Transverse colon (tissue), 4 donors: ENCODE measurements at regions not wholly inside any gene's neighbourhood (a gene's known extent, or its start where the extent isn't known, plus 50 kb on each side); places are given as distances from the start of the nearest gene placed in this dataset.

Experiments used
- DNase-seq: peaks from one replicate; pipeline ENCODE4 v3.0.0-alpha.2; 2019
- H3K27ac ChIP-seq, 4 donors: fragments of 200-600 bp; sonication (generic); 2 replicates each; pipeline ENCODE4 v1.5.1; 2016 to 2018; ENCODE audit warnings: inconsistent platforms in 4 of 4
- H3K27me3 ChIP-seq: fragments of 200-600 bp; sonication (generic); 2 replicates; pipeline ENCODE4 v1.5.1; 2017; ENCODE audit warnings: inconsistent platforms
- H3K36me3 ChIP-seq, 4 donors: fragments of 200-600 bp; sonication (generic); 2 replicates each; pipeline ENCODE4 v1.5.1; 2017 to 2019; ENCODE audit warnings: inconsistent platforms in 4 of 4
- H3K4me1 ChIP-seq, 4 donors: fragments of 200-600 bp; sonication (generic); 2 replicates each; pipeline ENCODE4 v1.5.1; 2017 to 2020; ENCODE audit warnings: inconsistent platforms in 4 of 4
- H3K4me3 ChIP-seq, 4 donors: fragments of 200-600 bp; sonication (generic); 1 replicate in 1 of 4; 2 replicates in 3 of 4; pipeline versions ENCODE4 v1.5.1 to v1.6.1; 2017 to 2019; ENCODE audit warnings: inconsistent platforms in 4 of 4
- H3K9me3 ChIP-seq, 2 donors: fragments of 200-600 bp; sonication (generic); 2 replicates each; pipeline ENCODE4 v1.5.1; 2017 to 2019; ENCODE audit warnings: inconsistent platforms in 2 of 2
- EP300 ChIP-seq: sonication (generic); formaldehyde crosslinking; IDR thresholded peaks from one replicate; pipeline ENCODE4 v1.6.1; 2017; ENCODE audit warnings: antibody characterized with exemption, low read depth
- POLR2A ChIP-seq: fragments of 450-650 bp; IDR thresholded peaks from one replicate; pipeline ENCODE4 v1.6.1; 2016; ENCODE audit warnings: antibody characterized with exemption, mild to moderate bottlenecking, moderate library complexity
- POLR2AphosphoS5 ChIP-seq, 3 donors: sonication (generic); formaldehyde crosslinking; IDR thresholded peaks; one replicate each; pipeline ENCODE4 v1.6.1; 2016; ENCODE audit warnings: antibody characterized with exemption in 3 of 3
- WGBS, 2 donors: methylation state at CpG; one replicate each; pipeline ENCODE4 v1.1.5; 2018; ENCODE audit warnings: low coverage in 1 of 2; 5-methylcytosine and 5-hydroxymethylcytosine counted together
- in situ Hi-C, 4 donors: fragments of 200-750 bp; cut with MboI; loops; one replicate each; pipeline versions ENCODE4 v1.15.0 to v1.15.1; 2017; ENCODE audit warnings: low sequenced_read_pairs in 3 of 4, low pct_ligation_motif_present in 1 of 4, low pct_unique_long_range_greater_than_20kb in 1 of 4
- intact Hi-C: fragments of 100-400 bp; cut with DNase I; formaldehyde crosslinking; loops from one replicate; pipeline ENCODE4 v1.15.1; 2023; ENCODE audit warnings: low total_unique reads
- TF ChIP-seq, protein P1 (sequence below), 5 experiments: fragments of 200-600 bp in 3 of 5; fragments of 450-650 bp in 2 of 5; sonication (generic) in 3 of 5; IDR thresholded peaks; 1 replicate in 2 of 5; 2 replicates in 3 of 5; pipeline ENCODE4 v1.5.1; 2016 to 2017; ENCODE audit warnings: antibody characterized with exemption in 5 of 5, inconsistent platforms in 3 of 5, mild to moderate bottlenecking in 2 of 5, moderate library complexity in 1 of 5

DNA sequence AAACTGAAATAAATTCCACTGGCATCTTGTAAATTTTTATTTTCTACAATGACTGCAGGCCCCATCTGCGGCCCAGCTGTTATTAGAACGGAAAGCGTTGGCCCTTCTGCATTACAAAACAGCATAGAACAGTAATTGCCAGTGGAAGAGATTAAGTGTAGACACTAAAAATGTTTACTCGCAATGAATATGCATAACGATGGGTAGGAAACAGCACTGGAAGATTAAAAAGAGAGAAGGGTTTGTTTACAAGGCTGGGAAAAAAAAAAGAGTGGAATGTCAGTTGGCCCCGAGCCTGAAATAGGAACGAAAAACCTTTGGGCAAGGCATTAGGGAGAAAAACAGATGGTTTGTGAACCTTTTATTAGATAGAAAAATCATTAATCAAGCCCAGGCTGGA, 275.9 kb upstream of the TCF4 start:
- H3K4me3 ChIP-seq: no peak overlapping the region
- no peaks in the 10 kb centered on the region for H3K27me3 ChIP-seq
- no peaks in the 10 kb centered on the region for H3K9me3 ChIP-seq
- no peaks in the 10 kb centered on the region for H3K4me1 ChIP-seq
- WGBS, 2 donors: 60 to 66% methylated on average over 7 of the region's 7 CpGs
- TF ChIP-seq, protein P1, sequence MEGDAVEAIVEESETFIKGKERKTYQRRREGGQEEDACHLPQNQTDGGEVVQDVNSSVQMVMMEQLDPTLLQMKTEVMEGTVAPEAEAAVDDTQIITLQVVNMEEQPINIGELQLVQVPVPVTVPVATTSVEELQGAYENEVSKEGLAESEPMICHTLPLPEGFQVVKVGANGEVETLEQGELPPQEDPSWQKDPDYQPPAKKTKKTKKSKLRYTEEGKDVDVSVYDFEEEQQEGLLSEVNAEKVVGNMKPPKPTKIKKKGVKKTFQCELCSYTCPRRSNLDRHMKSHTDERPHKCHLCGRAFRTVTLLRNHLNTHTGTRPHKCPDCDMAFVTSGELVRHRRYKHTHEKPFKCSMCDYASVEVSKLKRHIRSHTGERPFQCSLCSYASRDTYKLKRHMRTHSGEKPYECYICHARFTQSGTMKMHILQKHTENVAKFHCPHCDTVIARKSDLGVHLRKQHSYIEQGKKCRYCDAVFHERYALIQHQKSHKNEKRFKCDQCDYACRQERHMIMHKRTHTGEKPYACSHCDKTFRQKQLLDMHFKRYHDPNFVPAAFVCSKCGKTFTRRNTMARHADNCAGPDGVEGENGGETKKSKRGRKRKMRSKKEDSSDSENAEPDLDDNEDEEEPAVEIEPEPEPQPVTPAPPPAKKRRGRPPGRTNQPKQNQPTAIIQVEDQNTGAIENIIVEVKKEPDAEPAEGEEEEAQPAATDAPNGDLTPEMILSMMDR (IDR thresholded peaks at IDR 0.05): no peak
- TF ChIP-seq POLR2AphosphoS5 (IDR thresholded peaks at IDR 0.05): peak in 1 of 3 donors; percentile 23
- intact Hi-C loops: no loop called here
- H3K27ac ChIP-seq: peak overlapping the region in 3 of 4 donors; percentile 11 to 33 (median 27)
- in situ Hi-C loops: no loop called here
- DNase-seq: no peak
- no peaks in the 10 kb centered on the region for H3K36me3 ChIP-seq

DNA sequence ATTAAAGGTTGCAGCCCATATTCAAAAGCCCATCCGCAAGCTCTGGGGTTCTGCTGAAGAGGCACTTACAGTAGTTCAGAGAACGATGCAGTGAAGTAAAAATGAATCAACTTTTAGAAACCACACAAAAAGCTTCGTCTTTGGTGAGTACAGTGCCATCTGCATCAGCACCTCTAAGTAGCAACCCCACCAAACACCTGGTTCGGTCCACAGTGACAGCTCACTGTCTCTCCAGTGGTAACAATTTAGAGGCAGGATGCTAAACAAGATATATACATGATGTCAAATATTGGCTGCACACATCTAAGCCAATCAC, 275.4 kb upstream of the TCF4 start:
- Histone ChIP-seq H3K27ac (peak overlapping the region; percentile 11 to 33 (median 22)), H3K4me3 (no peak overlapping the region), H3K9me3 (no peaks in the 10 kb centered on the region), H3K4me1 (no peaks in the 10 kb centered on the region), H3K36me3 (no peaks in the 10 kb centered on the region), H3K27me3 (no peaks in the 10 kb centered on the region)
- TF ChIP-seq, protein P1 (IDR thresholded peaks at IDR 0.05): no peak
- TF ChIP-seq POLR2AphosphoS5 (IDR thresholded peaks at IDR 0.05) (no peak), POLR2A (no peak), EP300 (no peak)
- DNase-seq: no peak
- WGBS, 2 donors: 76 to 83% methylated on average over 3 to 4 of the region's 4 CpGs
- intact Hi-C loops (no loop called here), in situ Hi-C loops (no loop called here)

DNA sequence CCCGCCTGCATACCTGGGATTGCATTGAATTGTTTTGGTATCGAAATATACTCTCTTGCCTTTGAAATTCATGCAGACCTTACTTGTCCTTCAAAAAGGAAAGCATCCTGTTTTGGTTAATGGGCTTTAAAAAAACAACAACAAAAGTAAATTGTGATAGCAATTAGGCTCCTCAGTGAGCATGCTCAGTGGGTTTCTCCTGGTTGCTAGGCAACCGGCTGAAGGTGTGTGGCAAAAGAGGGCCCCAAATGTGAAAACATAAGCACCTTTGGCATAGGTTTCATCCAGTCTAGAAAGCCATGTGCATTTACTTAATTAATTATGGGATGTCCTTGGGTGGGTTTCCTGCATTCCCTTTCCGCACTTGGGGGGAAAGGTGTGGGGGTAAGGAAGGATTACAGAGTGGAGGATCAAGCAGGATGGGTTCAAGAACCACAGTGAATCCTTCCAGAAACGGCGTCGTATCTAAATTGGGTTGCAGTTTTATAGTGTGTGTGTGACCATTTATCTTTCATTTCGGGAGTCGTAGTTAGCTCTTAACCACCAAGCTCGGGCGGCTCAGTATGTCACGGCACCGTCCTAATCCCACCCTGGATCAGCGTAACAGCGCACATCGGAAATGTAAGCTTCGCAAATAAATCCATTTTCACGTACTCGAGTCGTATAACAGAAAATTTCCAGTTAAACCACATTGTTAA, 274.9 kb upstream of the TCF4 start:
- in situ Hi-C loops (no loop called here), intact Hi-C loops (no loop called here)
- H3K9me3 ChIP-seq: no peaks in the 10 kb centered on the region
- peak overlapping the region in 3 of 4 donors; percentile 11 to 33 (median 17) for H3K27ac ChIP-seq
- TF ChIP-seq EP300: no peak
- H3K4me1 ChIP-seq: no peaks in the 10 kb centered on the region
- WGBS, 2 donors: 80 to 92% methylated on average over 16 to 20 of the region's 20 CpGs
- H3K36me3 ChIP-seq: no peaks in the 10 kb centered on the region
- no peaks in the 10 kb centered on the region for H3K27me3 ChIP-seq
- no peak for DNase-seq
- no peak overlapping the region for H3K4me3 ChIP-seq

DNA sequence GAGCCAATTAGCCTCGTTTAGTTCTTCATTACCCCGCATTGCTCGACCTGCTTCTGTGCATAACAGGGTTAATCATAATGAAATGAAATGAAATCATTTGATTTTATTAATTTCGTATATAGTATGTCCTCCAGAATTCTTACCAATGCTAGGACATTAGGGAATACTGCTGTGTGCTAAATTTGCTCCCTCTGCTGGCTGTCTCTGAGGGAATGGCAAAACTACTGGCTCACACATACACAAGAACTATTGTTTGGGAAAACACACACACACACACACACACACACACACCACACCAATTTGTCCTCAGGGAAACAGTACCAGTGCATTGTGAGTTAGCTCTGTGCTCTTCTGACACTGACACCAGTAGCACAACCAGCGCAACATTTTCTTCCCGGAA, 273.3 kb upstream of the TCF4 start:
- Histone ChIP-seq H3K4me3 (no peak overlapping the region), H3K4me1 (no peaks in the 10 kb centered on the region), H3K9me3 (no peaks in the 10 kb centered on the region), H3K27ac (no peak overlapping the region), H3K36me3 (no peaks in the 10 kb centered on the region), H3K27me3 (no peaks in the 10 kb centered on the region)
- TF ChIP-seq EP300 (no peak), POLR2AphosphoS5 (IDR thresholded peaks at IDR 0.05) (no peak), POLR2A (no peak)
- TF ChIP-seq, protein P1 (IDR thresholded peaks at IDR 0.05): no peak
- DNase-seq: no peak
- WGBS, 2 donors: 71 to 75% methylated on average over 5 to 6 of the region's 6 CpGs
- intact Hi-C loops: no loop called here
- in situ Hi-C loops: no loop called here
